ENCODE measurements at regions not wholly inside any gene's neighbourhood (a gene's known extent, or its start where the extent isn't known, plus 50 kb on each side); places are given as distances from the start of the nearest gene placed in this dataset.

GRCh38 chr2:104733226-104733943 lies 120.5 kb upstream of the POU3F3 start:
- TF ChIP-seq POLR2AphosphoS5 (IDR thresholded peaks at IDR 0.05; ENCODE audit: low read depth) (no peak), CTCF (IDR thresholded peaks at IDR 0.05; ENCODE audit: insufficient read depth, low read length) (peak; percentile 39), REST (IDR thresholded peaks at IDR 0.05; ENCODE audit: insufficient replicate concordance, low read depth) (no peak), SPI1 (IDR thresholded peaks at IDR 0.05; ENCODE audit: borderline replicate concordance, low read depth) (no peak)

Data from HL-60 (cell line).